Nephron (organoid): ENCODE measurements at regions not wholly inside any gene's neighbourhood (a gene's known extent, or its start where the extent isn't known, plus 50 kb on each side); places are given as distances from the start of the nearest gene placed in this dataset.

Experiments
- H3K27ac Mint-ChIP-seq, 3 experiments: 2 replicates each; pipeline ENCODE4 v1.8.0; 2020; ENCODE audit warnings: mixed read lengths in 3 of 3, mild to moderate bottlenecking in 2 of 3, moderate library complexity in 1 of 3
- H3K27me3 Mint-ChIP-seq: 2 replicates; pipeline ENCODE4 v1.8.0; 2021; ENCODE audit warnings: low read depth, mild to moderate bottlenecking, moderate library complexity, mixed read lengths
- H3K36me3 Mint-ChIP-seq: 2 replicates; pipeline ENCODE4 v1.8.0; 2020; ENCODE audit warnings: low read depth, mixed read lengths
- H3K4me1 Mint-ChIP-seq: 2 replicates; pipeline ENCODE4 v1.8.0; 2020; ENCODE audit warnings: mixed read lengths
- H3K4me3 Mint-ChIP-seq, 3 experiments: 2 replicates each; pipeline ENCODE4 v1.8.0; 2020; ENCODE audit warnings: mild to moderate bottlenecking in 3 of 3, mixed read lengths in 3 of 3, moderate library complexity in 2 of 3
- H3K9me3 Mint-ChIP-seq: 2 replicates; pipeline ENCODE4 v1.8.0; 2020; ENCODE audit warnings: mixed read lengths
- TF ChIP-seq, protein P1 (sequence below), 3 experiments: fragments of 200-600 bp; sonication (generic); IDR thresholded peaks; one replicate each; pipeline ENCODE4 v1.5.0; 2021; ENCODE audit warnings: antibody characterized with exemption in 3 of 3; ENCODE audit not compliant: unreplicated experiment in 3 of 3

DNA sequence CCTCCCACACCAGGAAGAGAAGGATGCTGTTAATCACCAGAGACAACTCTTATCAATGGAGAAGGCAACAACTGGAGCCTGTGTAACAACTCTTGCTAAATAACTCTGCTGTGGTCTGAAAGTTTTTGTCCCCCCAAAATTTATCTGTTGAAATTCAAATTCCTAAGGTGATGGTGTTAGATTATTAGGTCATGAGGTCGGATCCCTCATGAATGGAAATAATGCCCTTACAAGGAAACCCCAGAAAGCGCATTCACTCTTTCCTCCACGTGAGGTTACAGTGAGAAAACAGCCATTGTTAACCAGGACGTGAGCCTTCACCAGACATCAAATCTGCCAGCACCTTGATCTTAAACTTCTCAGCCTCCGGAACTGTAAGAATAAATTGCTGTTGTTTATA, 141.9 kb upstream of the CXADR start:
- Mint-ChIP-seq H3K36me3 (no peaks in the 10 kb centered on the region), H3K9me3 (peaks cover 14% of the 10 kb centered on the region), H3K27ac (no peak overlapping the region), H3K4me1 (peaks cover 6% of the 10 kb centered on the region), H3K4me3 (no peak overlapping the region), H3K27me3 (no peaks in the 10 kb centered on the region)
- TF ChIP-seq, protein P1, sequence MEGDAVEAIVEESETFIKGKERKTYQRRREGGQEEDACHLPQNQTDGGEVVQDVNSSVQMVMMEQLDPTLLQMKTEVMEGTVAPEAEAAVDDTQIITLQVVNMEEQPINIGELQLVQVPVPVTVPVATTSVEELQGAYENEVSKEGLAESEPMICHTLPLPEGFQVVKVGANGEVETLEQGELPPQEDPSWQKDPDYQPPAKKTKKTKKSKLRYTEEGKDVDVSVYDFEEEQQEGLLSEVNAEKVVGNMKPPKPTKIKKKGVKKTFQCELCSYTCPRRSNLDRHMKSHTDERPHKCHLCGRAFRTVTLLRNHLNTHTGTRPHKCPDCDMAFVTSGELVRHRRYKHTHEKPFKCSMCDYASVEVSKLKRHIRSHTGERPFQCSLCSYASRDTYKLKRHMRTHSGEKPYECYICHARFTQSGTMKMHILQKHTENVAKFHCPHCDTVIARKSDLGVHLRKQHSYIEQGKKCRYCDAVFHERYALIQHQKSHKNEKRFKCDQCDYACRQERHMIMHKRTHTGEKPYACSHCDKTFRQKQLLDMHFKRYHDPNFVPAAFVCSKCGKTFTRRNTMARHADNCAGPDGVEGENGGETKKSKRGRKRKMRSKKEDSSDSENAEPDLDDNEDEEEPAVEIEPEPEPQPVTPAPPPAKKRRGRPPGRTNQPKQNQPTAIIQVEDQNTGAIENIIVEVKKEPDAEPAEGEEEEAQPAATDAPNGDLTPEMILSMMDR (IDR thresholded peaks at IDR 0.05; ENCODE audit: unreplicated experiment in 3 of 3) = no peak

DNA sequence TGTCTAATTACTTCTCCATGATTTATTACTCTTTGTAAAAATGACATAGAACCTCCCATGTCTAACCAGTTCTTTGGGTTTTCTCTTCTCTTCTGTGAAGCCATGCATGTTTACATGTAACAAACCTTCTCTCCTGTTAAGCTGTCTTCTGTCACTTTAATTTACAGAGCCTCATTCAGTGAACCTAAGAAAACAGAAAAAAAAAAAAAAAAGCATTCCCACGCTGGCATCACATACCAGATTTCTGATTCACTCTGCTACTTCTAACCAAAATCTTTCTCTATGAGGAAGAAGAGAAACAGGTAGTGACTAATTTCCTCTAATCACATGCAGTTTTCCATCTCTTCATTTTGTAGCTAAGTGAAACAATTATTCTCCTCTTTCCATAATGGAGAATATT, 141.4 kb upstream of the CXADR start:
- Mint-ChIP-seq H3K27ac (peak overlapping the region in 1 of 3 experiments; percentile 10), H3K27me3 (no peaks in the 10 kb centered on the region), H3K9me3 (peaks cover 14% of the 10 kb centered on the region), H3K4me1 (peaks cover 6% of the 10 kb centered on the region), H3K4me3 (no peak overlapping the region), H3K36me3 (no peaks in the 10 kb centered on the region)
- TF ChIP-seq, protein P1 (IDR thresholded peaks at IDR 0.05; ENCODE audit: unreplicated experiment in 3 of 3) = no peak

DNA sequence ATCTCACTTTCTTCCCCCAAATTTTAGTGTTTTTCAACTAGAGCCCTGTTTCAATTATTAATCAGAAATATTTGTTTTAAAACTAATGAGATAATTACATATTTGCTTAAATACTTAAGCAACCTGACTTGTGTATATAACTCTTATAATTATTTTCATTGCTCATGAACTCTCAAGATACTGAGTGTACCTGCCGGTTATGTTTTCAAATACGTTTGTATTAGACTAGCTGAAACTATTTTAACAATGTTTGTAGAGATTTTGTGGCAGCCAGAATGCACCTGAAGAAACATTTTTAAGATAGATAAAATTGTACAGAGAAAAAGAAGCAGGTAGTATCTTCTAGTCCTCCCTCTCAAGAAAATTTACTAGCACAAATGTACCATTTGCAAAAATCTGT, 140.6 kb upstream of the CXADR start:
- Mint-ChIP-seq H3K36me3 (no peaks in the 10 kb centered on the region), H3K9me3 (peaks cover 14% of the 10 kb centered on the region), H3K4me1 (peaks cover 6% of the 10 kb centered on the region), H3K27me3 (no peaks in the 10 kb centered on the region), H3K4me3 (no peak overlapping the region), H3K27ac (no peak overlapping the region)
- TF ChIP-seq, protein P1 (IDR thresholded peaks at IDR 0.05; ENCODE audit: unreplicated experiment in 3 of 3) = no peak

DNA sequence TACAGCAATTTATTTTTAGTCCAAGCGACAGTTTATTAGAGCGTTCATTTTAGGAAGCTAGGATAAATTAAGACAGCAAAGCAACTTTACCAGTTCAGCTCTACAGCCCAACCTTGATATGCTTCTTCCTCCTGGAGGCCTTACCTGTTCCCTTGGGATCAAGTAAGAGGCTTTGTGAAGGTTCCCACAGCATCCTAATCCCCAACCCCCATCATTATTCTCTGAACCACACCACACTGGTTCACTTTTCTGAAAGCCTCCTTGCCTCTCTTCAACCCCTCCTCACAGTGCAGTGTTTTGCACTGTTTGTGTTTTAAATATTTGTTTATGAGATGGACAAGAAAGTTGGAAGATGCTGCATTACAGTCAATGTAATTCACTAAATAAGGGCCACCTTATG, 126.3 kb upstream of the CXADR start:
- H3K27ac Mint-ChIP-seq = no peak overlapping the region
- H3K4me3 Mint-ChIP-seq = no peak overlapping the region
- H3K27me3 Mint-ChIP-seq = peaks cover 4% of the 10 kb centered on the region
- H3K9me3 Mint-ChIP-seq = peaks cover 11% of the 10 kb centered on the region
- H3K4me1 Mint-ChIP-seq = no peaks in the 10 kb centered on the region
- TF ChIP-seq, protein P1 (IDR thresholded peaks at IDR 0.05; ENCODE audit: unreplicated experiment in 3 of 3) = no peak
- H3K36me3 Mint-ChIP-seq = no peaks in the 10 kb centered on the region

DNA sequence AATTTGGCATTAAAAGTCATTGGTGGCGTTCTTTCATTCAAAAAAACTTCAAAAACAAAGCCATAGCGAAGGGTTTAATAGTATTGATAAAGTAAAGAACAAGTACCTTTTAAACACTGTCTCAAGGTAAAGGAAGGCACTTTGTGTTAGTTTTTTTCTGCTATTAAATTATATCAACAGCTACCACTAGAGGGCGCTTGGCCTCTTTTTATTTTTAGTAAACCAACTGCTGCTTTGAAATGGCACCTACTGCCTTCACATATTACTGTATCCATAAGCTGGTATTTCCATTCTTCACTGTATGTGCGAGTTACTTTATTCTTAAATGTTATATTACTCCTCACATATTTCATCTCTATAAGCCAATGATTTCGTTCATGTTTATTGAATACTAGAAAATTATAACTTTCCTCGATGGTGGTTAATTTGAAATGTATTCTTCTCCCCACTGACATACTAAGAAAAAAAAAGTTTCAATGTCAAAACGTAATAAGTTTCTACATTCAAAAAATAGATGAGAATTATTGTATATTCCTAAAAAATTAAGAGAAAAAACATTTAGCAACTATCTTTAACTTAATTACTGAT, 125.7 kb upstream of the CXADR start:
- H3K27ac Mint-ChIP-seq = no peak overlapping the region
- peaks cover 8% of the 10 kb centered on the region for H3K9me3 Mint-ChIP-seq
- no peak overlapping the region for H3K4me3 Mint-ChIP-seq
- TF ChIP-seq, protein P1 (IDR thresholded peaks at IDR 0.05; ENCODE audit: unreplicated experiment in 3 of 3) = peak; percentile 66 to 86 (median 80)
- H3K27me3 Mint-ChIP-seq = peaks cover 4% of the 10 kb centered on the region
- no peaks in the 10 kb centered on the region for H3K4me1 Mint-ChIP-seq
- H3K36me3 Mint-ChIP-seq = no peaks in the 10 kb centered on the region

DNA sequence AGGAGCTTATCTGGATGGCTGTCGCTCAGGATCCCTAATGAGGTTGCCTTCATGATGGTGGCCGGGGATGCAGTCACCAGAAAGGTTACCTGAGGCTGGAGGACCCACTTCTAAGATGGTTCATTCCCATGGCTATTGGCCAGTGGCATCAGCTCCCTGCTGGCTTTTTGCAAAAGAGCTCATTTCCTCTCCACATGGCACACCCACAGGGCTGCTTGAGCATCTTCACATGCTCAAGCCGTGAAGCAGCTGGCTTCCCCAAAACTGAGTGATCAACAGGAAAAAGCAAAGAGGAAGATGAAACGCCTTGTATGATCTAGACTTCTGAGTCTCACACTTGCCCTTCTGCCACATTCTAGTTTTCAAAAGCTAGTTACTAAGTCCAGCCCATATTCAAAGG, 124.6 kb upstream of the CXADR start:
- no peaks in the 10 kb centered on the region for H3K36me3 Mint-ChIP-seq
- H3K27ac Mint-ChIP-seq = no peak overlapping the region
- H3K9me3 Mint-ChIP-seq = peaks cover 4% of the 10 kb centered on the region
- H3K4me3 Mint-ChIP-seq = no peak overlapping the region
- H3K27me3 Mint-ChIP-seq = peaks cover 4% of the 10 kb centered on the region
- TF ChIP-seq, protein P1 (IDR thresholded peaks at IDR 0.05; ENCODE audit: unreplicated experiment in 3 of 3) = no peak
- H3K4me1 Mint-ChIP-seq = no peaks in the 10 kb centered on the region
